Endothelial cell of umbilical vein (primary cell): ENCODE measurements at regions not wholly inside any gene's neighbourhood (a gene's known extent, or its start where the extent isn't known, plus 50 kb on each side); places are given as distances from the start of the nearest gene placed in this dataset.

Source experiments
- BruUV-seq: library from RNA; stranded (reverse); fragments of 400-500 nt; replicated peaks from 2 replicates; lab custom pipeline; 2021; lab: Mats Ljungman, UMichigan
- CTCF ChIA-PET: fragments of 300-600, 350-600 bp; sonication (Branson Sonifier 250); formaldehyde crosslinking; loops from one replicate; lab custom pipeline; 2021; ENCODE audit warnings: antibody characterized with exemption, inconsistent platforms; lab: Charles Lee
- POLR2A ChIA-PET: fragments of 300-600, 350-600 bp; sonication (Branson Sonifier 250); formaldehyde crosslinking; loops from one replicate; lab custom pipeline; 2021; ENCODE audit warnings: antibody characterized with exemption, inconsistent platforms; lab: Charles Lee
- DNase-seq: peaks from one replicate; pipeline ENCODE4 v3.0.0-alpha.2; 2011; ENCODE audit warnings: low read depth, low spot score
- FAIRE-seq: peaks from 2 replicates; lab custom pipeline; 2011; peaks lifted over from hg19 to GRCh38; lab: Jason Lieb, UNC
- H2AFZ ChIP-seq: 2 replicates; pipeline ENCODE4 v1.6.0; 2012; ENCODE audit warnings: low read depth, low read length, control low read depth, inconsistent platforms
- H3K27ac ChIP-seq: 2 replicates; pipeline ENCODE4 v1.5.1; 2011; ENCODE audit warnings: low read depth, mild to moderate bottlenecking, control low read depth, low read length, moderate library complexity; ENCODE audit not compliant: insufficient read depth
- H3K27me3 ChIP-seq, 2 experiments: 2 replicates each; pipeline versions ENCODE4 v1.6.0 to v1.6.1; 2011; ENCODE audit warnings: low read length in 2 of 2, mixed read lengths in 1 of 2; ENCODE audit not compliant: control insufficient read depth in 2 of 2, insufficient read depth in 2 of 2
- H3K36me3 ChIP-seq, 2 experiments: 2 replicates in 1 of 2; 3 replicates in 1 of 2; pipeline ENCODE4 v1.5.1; 2011; ENCODE audit warnings: low read length in 2 of 2, mild to moderate bottlenecking in 1 of 2, moderate library complexity in 1 of 2; ENCODE audit not compliant: control insufficient read depth in 2 of 2, insufficient read depth in 2 of 2; ENCODE audit errors: extremely low read depth in 1 of 2
- H3K4me1 ChIP-seq: 3 replicates; pipeline ENCODE4 v1.5.1; 2011; ENCODE audit warnings: mild to moderate bottlenecking, low read length; ENCODE audit not compliant: control insufficient read depth, insufficient read depth; ENCODE audit errors: extremely low read depth
- H3K4me2 ChIP-seq: 2 replicates; pipeline ENCODE4 v1.6.1; 2011; ENCODE audit warnings: low read length, control low read depth, mixed read lengths; ENCODE audit not compliant: insufficient read depth
- H3K4me3 ChIP-seq, 3 experiments: fragments of 200-600 bp in 1 of 3; sonication (generic), shearing (Covaris generic) in 1 of 3; replicated peaks in 1 of 3; 2 replicates each; pipeline ENCODE4 v1.5.1; 2011 to 2016; ENCODE audit warnings: control low read depth in 3 of 3, low read length in 3 of 3, mild to moderate bottlenecking in 2 of 3, inconsistent platforms in 1 of 3, low read depth in 1 of 3, moderate library complexity in 1 of 3; ENCODE audit not compliant: insufficient read depth in 1 of 3
- H3K79me2 ChIP-seq: 2 replicates; pipeline ENCODE4 v1.6.0; 2012; ENCODE audit warnings: low read length, inconsistent platforms; ENCODE audit not compliant: control insufficient read depth, insufficient read depth
- H3K9ac ChIP-seq: replicated peaks from 2 replicates; pipeline ENCODE3; 2011; ENCODE audit warnings: low read length, control low read depth; ENCODE audit not compliant: insufficient read depth; ENCODE audit errors: extremely low read depth
- H3K9me1 ChIP-seq: replicated peaks from 3 replicates; pipeline ENCODE4 v1.6.0; 2011; ENCODE audit warnings: mild to moderate bottlenecking, low read length; ENCODE audit not compliant: control insufficient read depth, insufficient read depth; ENCODE audit errors: extremely low read depth
- H3K9me3 ChIP-seq: replicated peaks from 2 replicates; pipeline ENCODE4 v1.5.1; 2012; ENCODE audit warnings: low read length, inconsistent platforms; ENCODE audit not compliant: control insufficient read depth, insufficient read depth
- H4K20me1 ChIP-seq: replicated peaks from 2 replicates; pipeline ENCODE3; 2011; ENCODE audit warnings: mild to moderate bottlenecking, low read length; ENCODE audit not compliant: control insufficient read depth, insufficient read depth; ENCODE audit errors: extremely low read depth
- EZH2 ChIP-seq: IDR thresholded peaks from 2 replicates; pipeline ENCODE4 v1.6.1; 2012; ENCODE audit warnings: borderline replicate concordance, low read depth, mild to moderate bottlenecking, moderate library complexity, low read length, inconsistent platforms; ENCODE audit not compliant: severe bottlenecking
- FOS ChIP-seq: IDR thresholded peaks from 2 replicates; pipeline ENCODE4 v1.6.1; 2011; ENCODE audit warnings: mild to moderate bottlenecking, low read length, moderate library complexity, borderline replicate concordance; ENCODE audit not compliant: insufficient read depth
- GATA2 ChIP-seq: IDR thresholded peaks from 2 replicates; pipeline ENCODE4 v1.7.0; 2011; ENCODE audit warnings: low read depth, mild to moderate bottlenecking, moderate library complexity, mixed read lengths, low read length; ENCODE audit not compliant: insufficient read length, insufficient read depth
- JUN ChIP-seq: IDR thresholded peaks from 2 replicates; pipeline ENCODE4 v1.6.1; 2011; ENCODE audit warnings: borderline replicate concordance, low read depth; ENCODE audit not compliant: insufficient read length, insufficient read depth
- MYC ChIP-seq: IDR thresholded peaks from one replicate; pipeline ENCODE4 v1.6.1; 2011; ENCODE audit warnings: mild to moderate bottlenecking, low read depth, low read length
- POLR2A ChIP-seq: IDR thresholded peaks from 2 replicates; pipeline ENCODE4 v1.6.1; 2012; ENCODE audit warnings: low read depth, mild to moderate bottlenecking, control low read depth, low read length
- POLR2AphosphoS5 ChIP-seq: IDR thresholded peaks from 2 replicates; pipeline ENCODE4 v1.6.1; 2012; ENCODE audit warnings: low read depth, mild to moderate bottlenecking, control low read depth, low read length, moderate library complexity; ENCODE audit not compliant: insufficient read depth
- dilution Hi-C: fragments of 300-500 bp; cut with MboI; formaldehyde crosslinking; loops from one replicate; pipeline ENCODE4 v1.15.0; 2019; ENCODE audit warnings: low sequenced_read_pairs; ENCODE audit not compliant: extremely low pct_ligation_motif_present
- intact Hi-C: fragments of 100-400 bp; cut with micrococcal nuclease; formaldehyde crosslinking; loops from one replicate; pipeline ENCODE4 v1.10.0; 2022
- TF ChIP-seq, protein P1 (sequence below): IDR thresholded peaks from 2 replicates; pipeline ENCODE4 v1.6.1; 2011; ENCODE audit not compliant: insufficient read depth, insufficient read length
- TF ChIP-seq, protein P2 (sequence below), 2 donors: IDR thresholded peaks; 1 replicate in 1 of 2; 2 replicates in 1 of 2; pipeline ENCODE4 v1.5.1; 2011; ENCODE audit warnings: low read length in 2 of 2, mild to moderate bottlenecking in 2 of 2, moderate library complexity in 2 of 2, control low read depth in 1 of 2, inconsistent platforms in 1 of 2, low read depth in 1 of 2; ENCODE audit not compliant: insufficient read depth in 1 of 2; ENCODE audit errors: extremely low read depth in 1 of 2

DNA sequence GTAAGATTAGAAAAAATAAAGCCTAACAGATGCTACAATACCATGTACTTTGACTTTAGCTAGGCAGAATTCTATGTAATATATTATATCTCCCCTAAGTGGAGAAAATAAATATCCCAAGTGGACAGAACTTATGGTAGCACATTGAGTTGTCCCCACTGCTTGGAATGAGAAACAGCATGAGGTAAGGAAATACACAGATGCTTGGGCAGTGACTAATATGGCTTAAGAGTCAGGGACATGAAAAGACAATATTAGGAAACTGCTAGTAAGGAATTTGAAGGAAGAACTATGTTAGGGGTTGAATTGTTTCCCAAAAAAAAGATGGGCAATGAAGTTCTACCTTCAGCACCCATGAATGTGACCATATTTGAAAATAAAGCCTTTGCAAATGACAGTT, 2265.1 kb downstream of the PCDH7 start:
- CTCF ChIA-PET: no interaction called here
- Histone ChIP-seq H3K4me3 (no peak overlapping the region), H3K9me3 (no peaks in the 10 kb centered on the region), H3K79me2 (no peaks in the 10 kb centered on the region), H2AFZ (no peak overlapping the region), H3K27me3 (no peaks in the 10 kb centered on the region), H3K9ac (no peak overlapping the region), H3K36me3 (no peaks in the 10 kb centered on the region), H3K4me1 (no peaks in the 10 kb centered on the region), H3K27ac (no peak overlapping the region), H4K20me1 (no peaks in the 10 kb centered on the region), H3K4me2 (no peak overlapping the region), H3K9me1 (no peaks in the 10 kb centered on the region)
- no peak for FAIRE-seq
- dilution Hi-C loops: no loop called here
- intact Hi-C loops: no loop called here
- POLR2A ChIA-PET: no interaction called here
- TF ChIP-seq POLR2AphosphoS5: no peak
- TF ChIP-seq POLR2A: no peak
- TF ChIP-seq, protein P1, sequence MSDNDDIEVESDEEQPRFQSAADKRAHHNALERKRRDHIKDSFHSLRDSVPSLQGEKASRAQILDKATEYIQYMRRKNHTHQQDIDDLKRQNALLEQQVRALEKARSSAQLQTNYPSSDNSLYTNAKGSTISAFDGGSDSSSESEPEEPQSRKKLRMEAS: no peak
- no peak for TF ChIP-seq FOS
- TF ChIP-seq, protein P2, sequence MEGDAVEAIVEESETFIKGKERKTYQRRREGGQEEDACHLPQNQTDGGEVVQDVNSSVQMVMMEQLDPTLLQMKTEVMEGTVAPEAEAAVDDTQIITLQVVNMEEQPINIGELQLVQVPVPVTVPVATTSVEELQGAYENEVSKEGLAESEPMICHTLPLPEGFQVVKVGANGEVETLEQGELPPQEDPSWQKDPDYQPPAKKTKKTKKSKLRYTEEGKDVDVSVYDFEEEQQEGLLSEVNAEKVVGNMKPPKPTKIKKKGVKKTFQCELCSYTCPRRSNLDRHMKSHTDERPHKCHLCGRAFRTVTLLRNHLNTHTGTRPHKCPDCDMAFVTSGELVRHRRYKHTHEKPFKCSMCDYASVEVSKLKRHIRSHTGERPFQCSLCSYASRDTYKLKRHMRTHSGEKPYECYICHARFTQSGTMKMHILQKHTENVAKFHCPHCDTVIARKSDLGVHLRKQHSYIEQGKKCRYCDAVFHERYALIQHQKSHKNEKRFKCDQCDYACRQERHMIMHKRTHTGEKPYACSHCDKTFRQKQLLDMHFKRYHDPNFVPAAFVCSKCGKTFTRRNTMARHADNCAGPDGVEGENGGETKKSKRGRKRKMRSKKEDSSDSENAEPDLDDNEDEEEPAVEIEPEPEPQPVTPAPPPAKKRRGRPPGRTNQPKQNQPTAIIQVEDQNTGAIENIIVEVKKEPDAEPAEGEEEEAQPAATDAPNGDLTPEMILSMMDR (IDR thresholded peaks at IDR 0.05; ENCODE audit: extremely low read depth in 1 of 2, insufficient read depth in 1 of 2, low read depth in 1 of 2, low read length in 2 of 2): no peak
- TF ChIP-seq EZH2: no peak
- no peak for TF ChIP-seq MYC
- no peak for TF ChIP-seq GATA2
- no peak for TF ChIP-seq JUN
- no peak for DNase-seq
- no TSS peak for BruUV-seq
